Common myeloid progenitor, CD34-positive (primary cell): ENCODE measurements at regions not wholly inside any gene's neighbourhood (a gene's known extent, or its start where the extent isn't known, plus 50 kb on each side); places are given as distances from the start of the nearest gene placed in this dataset.

Experiments used
- CTCF ChIA-PET: fragments of 350-600 bp; sonication (Branson Sonifier 250); formaldehyde crosslinking; loops from one replicate; lab custom pipeline; 2021; ENCODE audit warnings: antibody characterized with exemption; lab: Charles Lee
- POLR2A ChIA-PET: fragments of 350-600 bp; sonication (Branson Sonifier 250); formaldehyde crosslinking; loops from one replicate; lab custom pipeline; 2021; ENCODE audit warnings: antibody characterized with exemption; lab: Charles Lee
- DNase-seq, 3 donors: peaks; one replicate each; pipeline versions ENCODE4 v3.0.0 to v3.0.0-alpha.2; 2013
- H3K27ac ChIP-seq, 2 experiments: 1 replicate in 1 of 2; 2 replicates in 1 of 2; pipeline ENCODE4 v1.7.0; 2013; ENCODE audit warnings: inconsistent platforms in 2 of 2, low read length in 2 of 2, mild to moderate bottlenecking in 2 of 2, low read depth in 1 of 2, moderate library complexity in 1 of 2; ENCODE audit not compliant: severe bottlenecking in 2 of 2, insufficient read depth in 1 of 2, poor library complexity in 1 of 2
- H3K27me3 ChIP-seq, 5 experiments: replicated peaks in 2 of 5; 1 replicate in 3 of 5; 2 replicates in 2 of 5; pipeline versions ENCODE4 v1.6.1 to v1.7.0; 2013; ENCODE audit warnings: low read length in 4 of 5, mild to moderate bottlenecking in 2 of 5, moderate library complexity in 2 of 5, inconsistent platforms in 1 of 5; ENCODE audit not compliant: insufficient read depth in 5 of 5, control insufficient read depth in 4 of 5
- H3K36me3 ChIP-seq, 4 experiments: 1 replicate in 2 of 4; 2 replicates in 2 of 4; pipeline versions ENCODE4 v1.6.1 to v1.7.0; 2013; ENCODE audit warnings: low read length in 3 of 4, control low read depth in 1 of 4, mild to moderate bottlenecking in 1 of 4; ENCODE audit not compliant: control insufficient read depth in 4 of 4, insufficient read depth in 4 of 4
- H3K4me1 ChIP-seq, 4 experiments: 1 replicate in 3 of 4; 2 replicates in 1 of 4; pipeline versions ENCODE4 v1.6.1 to v1.7.1; 2013; ENCODE audit warnings: low read length in 3 of 4, mild to moderate bottlenecking in 3 of 4, control low read depth in 1 of 4, inconsistent platforms in 1 of 4, moderate library complexity in 1 of 4; ENCODE audit not compliant: control insufficient read depth in 4 of 4, insufficient read depth in 4 of 4; ENCODE audit errors: control extremely low read depth in 1 of 4
- H3K4me3 ChIP-seq, 7 experiments: 1 replicate in 4 of 7; 2 replicates in 3 of 7; pipeline versions ENCODE4 v1.5.1 to v1.7.0; 2013; ENCODE audit warnings: mild to moderate bottlenecking in 7 of 7, low read length in 6 of 7, moderate library complexity in 6 of 7, inconsistent platforms in 2 of 7, low read depth in 2 of 7, control low read depth in 1 of 7; ENCODE audit not compliant: insufficient read depth in 4 of 7, control insufficient read depth in 1 of 7; ENCODE audit errors: extremely low read depth in 1 of 7
- H3K9me3 ChIP-seq, 5 experiments: 1 replicate in 4 of 5; 2 replicates in 1 of 5; pipeline versions ENCODE4 v1.6.1 to v1.7.1; 2013; ENCODE audit warnings: low read length in 4 of 5, mild to moderate bottlenecking in 2 of 5, inconsistent platforms in 1 of 5, low read depth in 1 of 5, moderate library complexity in 1 of 5; ENCODE audit not compliant: control insufficient read depth in 4 of 5, insufficient read depth in 2 of 5; ENCODE audit errors: control extremely low read depth in 1 of 5
- WGBS: methylation state at CpG from one replicate; pipeline ENCODE4 v1.1.5; 2013; ENCODE audit not compliant: insufficient coverage; 5-methylcytosine and 5-hydroxymethylcytosine counted together

DNA sequence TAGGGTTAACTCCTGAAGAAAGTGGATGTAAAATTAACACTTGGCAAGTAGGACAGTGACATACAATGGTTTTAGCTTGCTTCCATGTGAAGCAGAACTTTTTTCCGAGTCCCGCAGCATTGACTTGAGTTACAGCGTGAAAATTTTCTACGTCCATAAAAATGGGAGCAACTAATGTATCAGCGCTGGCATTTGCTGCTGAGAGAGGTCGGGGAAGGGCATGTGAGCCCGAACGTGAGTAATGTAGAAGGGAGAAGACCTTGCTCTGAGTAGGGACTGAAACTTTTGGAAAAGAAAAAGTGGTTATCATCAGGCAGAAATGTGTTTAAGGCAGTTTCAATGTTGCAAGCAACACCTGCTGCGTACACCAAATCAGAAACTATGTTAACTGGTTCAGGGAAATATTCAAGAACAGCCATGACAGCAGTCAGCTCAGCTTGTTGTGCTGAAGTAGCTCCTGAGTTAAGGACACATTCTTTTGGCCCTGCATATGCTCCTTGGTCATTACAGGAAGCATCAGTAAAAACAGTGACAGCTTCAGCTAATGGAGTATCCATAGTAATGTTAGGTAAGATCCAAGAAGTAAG, 70.9 kb upstream of the ARL4D start:
- 96% methylated on average over 9 of the region's 9 CpGs for WGBS
- no peak overlapping the region for H3K4me3 ChIP-seq
- CTCF ChIA-PET: no interaction called here

DNA sequence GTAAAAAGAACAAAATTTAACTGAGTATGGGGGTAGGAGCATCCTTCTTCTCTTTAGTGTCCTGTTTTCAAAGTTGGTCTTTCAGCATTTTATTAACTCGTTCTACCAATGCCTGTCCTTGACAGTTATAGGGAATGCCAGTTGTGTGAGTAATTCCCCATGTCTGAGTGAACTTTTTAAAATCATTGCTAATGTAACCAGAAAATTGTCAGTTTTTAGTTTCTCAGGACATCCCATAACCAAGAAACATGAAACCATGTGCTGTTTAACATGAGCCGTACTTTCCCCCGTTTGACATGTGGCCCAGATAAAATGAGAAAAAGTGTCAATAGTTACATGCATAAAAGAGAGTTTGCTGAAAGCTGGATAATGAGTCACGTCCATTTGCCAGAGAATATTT, 71.4 kb upstream of the ARL4D start:
- H3K4me3 ChIP-seq: no peak overlapping the region

More for the DNA sequence above, 70.9 kb upstream of the ARL4D start:
- H3K36me3 ChIP-seq: no peaks in the 10 kb centered on the region
- H3K27me3 ChIP-seq: peaks cover 0 to 4% (median 0%) of the 10 kb centered on the region in 5 experiments
- no peak overlapping the region for H3K27ac ChIP-seq
- POLR2A ChIA-PET: no interaction called here
- H3K9me3 ChIP-seq: no peaks in the 10 kb centered on the region
- no peak for DNase-seq
- no peaks in the 10 kb centered on the region for H3K4me1 ChIP-seq

DNA sequence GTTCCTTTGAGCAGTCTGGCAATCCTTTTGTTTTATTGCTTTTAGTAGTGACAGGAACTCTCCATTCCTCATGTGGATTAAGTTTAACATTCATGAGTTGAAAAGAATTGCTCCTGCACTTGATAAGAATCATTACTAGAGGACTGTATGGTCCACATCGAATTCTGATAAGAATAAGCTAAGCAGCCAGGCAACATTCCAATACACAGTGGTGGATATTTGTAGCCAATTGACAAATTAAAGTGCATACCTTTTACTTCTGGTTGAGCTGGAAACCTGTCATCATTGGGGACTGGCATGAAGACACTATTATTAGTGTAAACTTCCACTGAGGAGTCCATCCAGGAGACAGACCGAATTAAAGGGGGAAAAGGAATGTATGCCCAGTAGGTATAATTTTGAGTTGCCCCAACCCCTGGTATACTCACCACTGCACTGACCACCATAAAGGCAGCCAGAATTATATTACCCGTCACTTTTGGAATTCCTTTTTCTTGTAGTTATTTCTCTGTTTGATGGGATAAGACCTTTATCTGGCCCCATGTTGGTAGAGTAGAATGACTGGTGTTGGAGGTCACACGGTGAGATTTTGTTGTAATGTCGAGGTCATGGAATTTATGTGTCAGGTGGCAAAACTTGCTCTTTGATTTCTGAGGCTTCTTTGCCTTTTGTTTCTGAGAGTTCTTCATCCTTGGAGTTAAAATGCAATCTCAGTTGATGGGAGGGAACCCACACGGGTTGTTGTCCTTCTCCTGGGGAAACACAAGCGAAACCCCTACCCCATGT, 72.1 kb upstream of the ARL4D start:
- Histone ChIP-seq H3K27ac (no peak overlapping the region), H3K27me3 (peaks cover 0 to 4% (median 0%) of the 10 kb centered on the region in 5 experiments), H3K4me3 (no peak overlapping the region), H3K9me3 (no peaks in the 10 kb centered on the region), H3K36me3 (no peaks in the 10 kb centered on the region), H3K4me1 (no peaks in the 10 kb centered on the region)
- ChIA-PET CTCF (interaction anchor here (3.2 kb wide), 1 partner anchor 8 kb away, joined by 20 read pairs; no protein-coding TSS in a partner anchor), POLR2A (no interaction called here)
- DNase-seq: no peak
- WGBS: 100% methylated on average over 2 of the region's 7 CpGs

More for the DNA sequence above, 71.4 kb upstream of the ARL4D start:
- H3K36me3 ChIP-seq: no peaks in the 10 kb centered on the region
- H3K4me1 ChIP-seq: no peaks in the 10 kb centered on the region
- DNase-seq: no peak
- 92% methylated on average over 3 of the region's 4 CpGs for WGBS
- no peak overlapping the region for H3K27ac ChIP-seq
- peaks cover 0 to 4% (median 0%) of the 10 kb centered on the region in 5 experiments for H3K27me3 ChIP-seq
- no peaks in the 10 kb centered on the region for H3K9me3 ChIP-seq
- POLR2A ChIA-PET: no interaction called here
- CTCF ChIA-PET: no interaction called here

DNA sequence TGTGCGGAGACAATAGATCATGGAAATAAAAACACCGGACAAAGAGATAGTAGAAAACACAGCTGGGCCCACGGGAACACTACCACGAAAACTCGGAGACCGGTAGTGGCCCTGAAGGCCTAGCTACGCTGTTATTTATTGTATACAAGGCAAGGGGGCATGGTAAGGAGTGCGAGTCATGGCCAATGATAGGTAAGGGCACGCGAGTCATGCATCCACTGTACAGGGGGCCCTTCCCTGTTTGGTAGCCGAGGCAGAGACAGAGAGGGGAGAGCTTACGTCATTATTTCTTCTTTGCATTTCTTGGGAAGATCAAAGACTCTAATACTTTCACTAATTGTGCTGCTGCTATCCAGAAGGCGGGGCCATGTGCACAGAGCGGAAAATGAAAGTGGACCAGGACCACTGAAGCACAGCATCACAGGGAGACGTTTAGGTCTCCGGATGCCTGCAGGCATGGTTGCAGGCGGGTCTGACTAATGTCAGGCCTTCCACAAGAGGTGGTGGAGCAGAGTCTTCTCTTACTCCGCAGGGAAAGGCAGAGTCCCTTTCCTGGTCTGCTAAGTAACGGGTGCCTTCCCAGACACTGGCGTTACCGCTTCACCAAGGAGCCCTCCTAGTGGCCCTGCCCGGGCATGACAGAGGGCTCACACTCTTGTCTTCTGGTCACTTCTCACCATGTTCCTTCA, 74.4 kb upstream of the ARL4D start:
- Histone ChIP-seq H3K4me3 (no peak overlapping the region), H3K36me3 (no peaks in the 10 kb centered on the region), H3K27me3 (peaks cover 0 to 4% (median 0%) of the 10 kb centered on the region in 5 experiments), H3K4me1 (no peaks in the 10 kb centered on the region), H3K9me3 (peaks cover 0 to 6% (median 4%) of the 10 kb centered on the region in 5 experiments), H3K27ac (no peak overlapping the region)
- no peak for DNase-seq
- POLR2A ChIA-PET: interaction anchor here (0.6 to 1.0 kb wide), 2 partner anchors 36 to 45 kb away, joined by 3 read pairs; no protein-coding TSS in a partner anchor
- WGBS: 93% methylated on average over 20 of the region's 22 CpGs
- CTCF ChIA-PET: interaction anchor here (1.1 to 3.2 kb wide), 2 partner anchors 10 to 17 kb away, joined by 3 to 20 read pairs; no protein-coding TSS in a partner anchor

DNA sequence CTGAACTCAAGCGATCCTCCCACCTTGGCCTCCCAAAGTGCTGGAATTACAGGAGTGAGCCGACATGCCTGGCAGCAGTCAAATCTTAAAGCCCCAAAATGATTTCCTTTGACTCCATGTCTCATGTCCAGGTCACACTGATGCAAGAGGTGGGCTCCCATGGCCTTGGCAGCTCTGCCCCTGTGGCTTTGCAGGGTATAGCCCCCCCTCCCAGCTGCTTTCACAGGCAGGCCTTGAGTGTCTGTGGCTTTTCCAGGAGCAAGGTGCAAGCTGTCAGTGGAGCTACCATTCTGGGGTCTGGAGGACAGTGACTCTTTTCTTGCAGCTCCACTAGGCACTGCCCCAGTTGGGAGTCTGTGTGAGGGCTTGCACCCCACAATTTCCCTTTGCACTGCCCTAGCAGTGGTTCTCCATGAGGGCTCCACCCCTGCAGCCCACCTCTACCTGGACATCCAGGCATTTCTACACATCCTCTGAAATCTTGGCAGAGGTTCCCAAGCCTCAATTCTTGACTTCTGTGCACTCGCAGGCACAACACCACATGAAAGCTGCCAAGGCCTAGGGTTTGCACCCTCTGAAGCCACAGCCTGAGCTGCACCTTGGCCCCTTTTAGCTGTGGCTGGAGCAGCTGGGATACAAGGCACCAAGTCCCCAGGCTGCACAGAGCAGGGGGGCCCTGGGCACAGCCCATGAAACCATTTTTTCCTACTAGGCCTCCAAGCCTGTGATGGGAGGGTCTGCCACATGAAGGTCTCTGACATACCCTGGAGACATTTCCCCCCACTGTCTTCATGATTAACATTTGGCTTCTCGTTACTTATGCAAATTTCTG, 79.3 kb upstream of the ARL4D start:
- DNase-seq: no peak
- POLR2A ChIA-PET: interaction anchor here (0.7 kb wide), 1 partner anchor 14 kb away, joined by 3 read pairs; no protein-coding TSS in a partner anchor
- WGBS: 96% methylated on average over 3 of the region's 4 CpGs
- H3K27me3 ChIP-seq: no peaks in the 10 kb centered on the region
- CTCF ChIA-PET: interaction anchor here (0.6 kb wide), 1 partner anchor 10 kb away, joined by 3 read pairs; no protein-coding TSS in a partner anchor
- no peak overlapping the region for H3K4me3 ChIP-seq
- no peaks in the 10 kb centered on the region for H3K36me3 ChIP-seq
- peaks cover 0 to 6% (median 1%) of the 10 kb centered on the region in 4 experiments for H3K4me1 ChIP-seq
- H3K27ac ChIP-seq: no peak overlapping the region
- peaks cover 0 to 7% (median 4%) of the 10 kb centered on the region in 5 experiments for H3K9me3 ChIP-seq

DNA sequence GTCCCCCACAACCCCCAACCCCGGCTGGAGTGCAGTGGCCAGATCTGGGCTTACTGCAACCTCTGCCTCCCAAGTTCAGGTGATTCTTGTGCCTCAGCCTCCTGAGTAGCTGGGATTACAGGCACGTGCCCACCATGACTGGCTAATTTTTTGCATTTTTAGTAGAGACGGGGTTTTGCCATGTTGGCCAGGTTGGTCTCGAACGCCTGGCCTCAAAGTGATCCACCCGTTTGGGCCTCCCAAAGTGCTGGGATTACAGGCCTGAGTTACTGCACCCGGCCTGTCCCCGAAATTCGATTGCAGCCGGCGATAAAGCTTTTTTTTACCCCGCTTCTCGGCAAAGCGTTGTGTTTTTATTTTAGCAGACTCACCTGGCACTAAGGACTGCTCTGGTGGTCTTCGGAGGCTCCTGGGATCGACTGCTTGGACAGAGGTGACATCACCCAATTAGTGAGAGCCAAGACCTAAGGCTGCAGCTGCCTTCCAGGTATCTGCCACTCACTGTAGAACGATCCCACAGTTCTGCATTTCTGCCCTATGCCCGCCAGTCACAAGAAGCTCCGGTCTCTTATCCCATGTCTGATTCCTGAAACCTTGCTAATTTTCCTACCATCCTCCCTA, 82.2 kb upstream of the ARL4D start:
- Histone ChIP-seq H3K27ac (no peak overlapping the region), H3K9me3 (peaks cover 0 to 7% (median 4%) of the 10 kb centered on the region in 5 experiments), H3K4me3 (no peak overlapping the region), H3K27me3 (no peaks in the 10 kb centered on the region), H3K4me1 (peaks cover 0 to 6% (median 1%) of the 10 kb centered on the region in 4 experiments), H3K36me3 (no peaks in the 10 kb centered on the region)
- 64% methylated on average over 17 of the region's 19 CpGs for WGBS
- ChIA-PET POLR2A (interaction anchor here (0.6 to 3.1 kb wide), 8 partner anchors 9 to 145 kb away, joined by 3 to 51 read pairs (median 12); partner anchors contain the start of genes NBR1 and TMEM106A), CTCF (interaction anchor here (0.7 to 1.5 kb wide), 5 partner anchors 98 to 144 kb away, joined by 3 to 6 read pairs (median 3); partner anchors contain the start of gene TMEM106A)
- peak; percentile 39 to 84 (median 74) for DNase-seq
